ENCODE measurements at regions not wholly inside any gene's neighbourhood (a gene's known extent, or its start where the extent isn't known, plus 50 kb on each side); places are given as distances from the start of the nearest gene placed in this dataset.

- Histone ChIP-seq H3F3A (replicated peaks; ENCODE audit: insufficient read depth) (no peaks in the 10 kb centered on the region), H3K4me3 (ENCODE audit: low read depth in 2 of 2, low read length in 1 of 2) (no peak overlapping the region), H3K36me3 (replicated peaks in 1 of 2; ENCODE audit: control insufficient read depth in 1 of 2, insufficient read depth in 2 of 2, low read length in 1 of 2) (no peaks in the 10 kb centered on the region), H3K79me2 (ENCODE audit: insufficient read depth) (no peaks in the 10 kb centered on the region), H3K4me1 (ENCODE audit: control insufficient read depth in 1 of 2, insufficient read depth in 2 of 2, low read depth in 1 of 2, low read length in 1 of 2) (no peaks in the 10 kb centered on the region), H3K9me3 (no peaks in the 10 kb centered on the region), H3K27me3 (ENCODE audit: insufficient read depth) (no peaks in the 10 kb centered on the region), H3K27ac (ENCODE audit: low read depth in 2 of 2, low read length in 1 of 2) (no peak overlapping the region), H3K4me2 (no peak overlapping the region), H2AFZ (ENCODE audit: low read depth) (no peak overlapping the region), H3K9ac (no peak overlapping the region), H3K9me2 (no peaks in the 10 kb centered on the region), H4K20me1 (ENCODE audit: insufficient read depth) (no peaks in the 10 kb centered on the region)
- no peak for DNase-seq
- 62% methylated on average over 3 of the region's 3 CpGs for WGBS (ENCODE audit: low lambda C conversion rate)
- CTCF ChIA-PET = interaction anchor here (0.9 to 1.6 kb wide), 2 partner anchors 11 to 43 kb away, joined by 3 to 9 read pairs; no protein-coding TSS in a partner anchor
- POLR2A ChIA-PET = no interaction called here
- TF ChIP-seq RCOR1 (IDR thresholded peaks at IDR 0.05; ENCODE audit: low read length) (no peak), CTCF (IDR thresholded peaks at IDR 0.05) (no peak), PBX3 (IDR thresholded peaks at IDR 0.05) (no peak), TAF1 (IDR thresholded peaks at IDR 0.05; ENCODE audit: borderline replicate concordance, low read depth, low read length) (no peak), SMC3 (IDR thresholded peaks at IDR 0.05; ENCODE audit: low read depth, low read length) (no peak), ELF1 (IDR thresholded peaks at IDR 0.05) (no peak), NFIC (IDR thresholded peaks at IDR 0.05; ENCODE audit: borderline replicate concordance) (no peak), FOSL2 (IDR thresholded peaks at IDR 0.05; ENCODE audit: borderline replicate concordance, low read depth) (no peak), REST (IDR thresholded peaks at IDR 0.05; ENCODE audit: low read depth, low read length) (no peak), EP300 (IDR thresholded peaks at IDR 0.05; ENCODE audit: borderline replicate concordance in 1 of 2, low read depth in 1 of 2, low read length in 1 of 2) (no peak), RAD21 (IDR thresholded peaks at IDR 0.05; ENCODE audit: low read length) (no peak), EZH2phosphoT487 (IDR thresholded peaks at IDR 0.05; ENCODE audit: borderline replicate concordance, low read depth) (no peak), CHD2 (IDR thresholded peaks at IDR 0.05; ENCODE audit: low read length, partially characterized antibody) (no peak), TCF12 (IDR thresholded peaks at IDR 0.05) (no peak), USF1 (IDR thresholded peaks at IDR 0.05; ENCODE audit: borderline replicate concordance, low read depth) (no peak), GABPA (IDR thresholded peaks at IDR 0.05; ENCODE audit: low read depth) (no peak)
Observed at GRCh38 chr11:22497474-22497873, 128.1 kb downstream of the FANCF start.

All from SK-N-SH (cell line).